ENCODE measurements at regions not wholly inside any gene's neighbourhood (a gene's known extent, or its start where the extent isn't known, plus 50 kb on each side); places are given as distances from the start of the nearest gene placed in this dataset.
"Not testable (repeated sequence)": the region's sequence is repeated elsewhere in the genome, so short reads cannot be mapped to it uniquely, and the experiment has no call there.

DNA sequence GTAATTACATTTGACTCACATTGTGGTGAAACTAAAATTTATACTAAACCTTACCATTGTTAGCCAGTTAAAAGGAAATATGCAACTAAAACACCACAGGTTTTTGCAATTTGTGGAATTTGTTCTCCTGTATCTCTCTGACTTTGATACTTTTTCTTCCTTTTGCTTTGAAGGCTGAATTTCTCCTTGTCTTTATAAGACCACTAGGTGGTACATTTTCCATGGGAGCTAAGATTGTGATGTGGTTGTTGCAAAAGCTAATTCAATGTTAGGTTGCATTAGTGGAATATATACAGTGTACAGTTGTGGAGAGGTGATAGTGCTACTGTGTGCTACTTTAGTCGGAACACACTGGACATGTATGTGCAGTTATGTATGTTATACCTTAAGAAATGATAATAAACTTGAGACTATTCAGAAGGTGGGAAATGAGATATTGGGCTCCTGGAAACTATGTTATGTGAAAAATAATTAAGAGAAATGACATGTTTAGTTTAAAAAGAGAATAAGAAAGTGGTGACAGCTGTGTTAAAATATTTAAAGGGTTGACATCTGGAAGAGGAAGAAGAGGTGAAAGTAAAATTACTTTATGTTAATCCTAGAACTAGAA, 70.3 kb downstream of the ARL9 start:
- ATAC-seq (ENCODE audit: low FRiP score) (no peak), DNase-seq (no peak)
- intact Hi-C loops (cut with DNase I) = loop anchor here (5.0 to 10.0 kb wide), 2 partner anchors 219 to 226 kb away; no protein-coding TSS in a partner anchor
- Histone ChIP-seq H3K27ac (ENCODE audit: low read depth in 1 of 2, low read length in 2 of 2) (no peak overlapping the region), H3K9me3 (ENCODE audit: control insufficient read depth, low read length) (peaks cover 2% of the 10 kb centered on the region), H3K36me3 (ENCODE audit: control insufficient read depth in 1 of 2, insufficient read depth in 2 of 2, low read length in 1 of 2) (no peaks in the 10 kb centered on the region), H3K27me3 (ENCODE audit: control insufficient read depth in 1 of 2, insufficient read depth in 2 of 2, low read length in 1 of 2) (no peaks in the 10 kb centered on the region), H3K4me1 (ENCODE audit: control insufficient read depth in 1 of 2, insufficient read depth in 2 of 2, low read length in 2 of 2) (no peaks in the 10 kb centered on the region), H3K4me3 (ENCODE audit: low read length in 2 of 2) (no peak overlapping the region)
- 22 to 23% methylated on average over 1 of the region's 1 CpG for WGBS, 2 donors

DNA sequence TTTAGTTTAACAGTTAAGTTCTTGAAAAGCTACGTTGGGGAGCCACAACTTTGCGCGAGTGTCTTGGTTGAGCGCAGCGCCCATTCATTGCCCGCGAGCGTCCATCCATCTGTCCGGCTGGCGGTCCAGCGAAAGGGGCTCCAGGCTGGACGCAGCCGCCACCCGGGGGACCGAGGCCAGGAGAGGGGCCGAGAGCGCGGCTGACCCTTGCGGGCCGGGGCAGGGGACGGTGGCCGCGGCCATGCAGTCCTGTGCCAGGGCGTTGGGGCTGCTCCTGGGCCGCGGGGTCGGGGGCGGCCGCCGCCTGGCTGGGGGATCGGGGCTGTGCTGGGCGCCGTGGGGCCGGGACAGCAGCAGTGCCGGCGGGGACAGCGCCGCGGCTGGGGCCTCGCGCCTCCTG, 86.8 kb downstream of the ARL9 start:
- peak; percentile 26 for ATAC-seq (ENCODE audit: low FRiP score)
- H3K4me3 ChIP-seq (ENCODE audit: low read length in 2 of 2); H3K9me3 ChIP-seq (ENCODE audit: control insufficient read depth, low read length); intact Hi-C loops (cut with DNase I); H3K4me1 ChIP-seq (ENCODE audit: control insufficient read depth in 1 of 2, insufficient read depth in 2 of 2, low read length in 2 of 2); DNase-seq; H3K27me3 ChIP-seq (ENCODE audit: control insufficient read depth in 1 of 2, insufficient read depth in 2 of 2, low read length in 1 of 2); H3K27ac ChIP-seq (ENCODE audit: low read depth in 1 of 2, low read length in 2 of 2); H3K36me3 ChIP-seq (ENCODE audit: control insufficient read depth in 1 of 2, insufficient read depth in 2 of 2, low read length in 1 of 2): not testable (repeated sequence)
- 29 to 37% methylated on average over 34 to 41 of the region's 41 CpGs for WGBS, 2 donors

Data from aorta (tissue), 5 donors.